Stimulated activated CD8-positive, alpha-beta memory T cell treated with anti-CD3 and anti-CD28 coated beads, Interleukin-15, amount 100 ng/mL, for 1 hour (primary cell): ENCODE measurements at regions not wholly inside any gene's neighbourhood (a gene's known extent, or its start where the extent isn't known, plus 50 kb on each side); places are given as distances from the start of the nearest gene placed in this dataset.

ENCODE experiments used
- DNase-seq: peaks from one replicate; pipeline ENCODE4 v3.0.0-alpha.2; 2020; ENCODE audit warnings: low read depth

GRCh38 chr9:118751848-118752223 lies 617.4 kb downstream of the BRINP1 start:
- no peak for DNase-seq

- DNase-seq = no peak
Measured at GRCh38 chr9:118761016-118761790, 608.0 kb downstream of the BRINP1 start.

DNA sequence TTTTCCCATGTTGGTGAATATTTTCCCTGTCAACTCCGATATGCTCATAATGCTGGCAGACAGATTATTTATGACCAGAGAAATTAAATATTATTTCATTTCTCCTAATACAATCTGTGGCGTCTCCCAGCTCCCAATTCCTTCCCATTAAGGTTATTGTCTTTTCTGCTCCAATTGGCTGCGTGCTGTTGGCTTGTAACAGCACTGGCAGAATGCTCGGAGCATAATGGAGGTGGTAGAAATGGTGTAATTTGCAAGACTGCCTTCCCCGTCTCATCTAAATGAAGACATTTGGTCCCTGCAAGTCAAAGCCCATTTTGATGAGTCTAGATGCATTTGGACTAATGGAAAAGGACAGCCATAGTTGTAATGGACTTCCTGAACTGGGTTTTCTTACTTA lies 601.7 kb downstream of the BRINP1 start:
- no peak for DNase-seq

GRCh38 chr9:118782790-118783463 lies 586.3 kb downstream of the BRINP1 start:
- DNase-seq = no peak

DNA sequence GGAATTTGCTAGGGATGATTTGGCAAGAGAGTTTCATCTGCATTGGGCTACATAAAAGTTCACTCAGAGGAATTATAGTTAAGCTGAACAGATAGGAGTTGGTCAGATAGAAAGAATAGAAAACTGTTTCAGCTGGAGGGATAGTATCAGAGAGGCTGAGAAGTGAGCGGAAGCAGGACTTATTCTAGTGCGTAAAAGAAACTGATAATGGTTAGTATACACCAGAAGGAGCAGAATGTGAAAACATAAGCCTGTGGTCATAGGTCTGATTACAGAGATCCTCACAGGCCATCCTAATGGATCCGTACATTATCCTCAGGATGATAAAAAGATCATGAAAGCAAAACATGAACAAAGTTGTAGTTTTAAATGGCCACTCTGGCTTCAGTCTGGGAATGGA lies 585.2 kb downstream of the BRINP1 start:
- DNase-seq = no peak

GRCh38 chr9:118785456-118785855 lies 583.8 kb downstream of the BRINP1 start:
- no peak for DNase-seq

DNA sequence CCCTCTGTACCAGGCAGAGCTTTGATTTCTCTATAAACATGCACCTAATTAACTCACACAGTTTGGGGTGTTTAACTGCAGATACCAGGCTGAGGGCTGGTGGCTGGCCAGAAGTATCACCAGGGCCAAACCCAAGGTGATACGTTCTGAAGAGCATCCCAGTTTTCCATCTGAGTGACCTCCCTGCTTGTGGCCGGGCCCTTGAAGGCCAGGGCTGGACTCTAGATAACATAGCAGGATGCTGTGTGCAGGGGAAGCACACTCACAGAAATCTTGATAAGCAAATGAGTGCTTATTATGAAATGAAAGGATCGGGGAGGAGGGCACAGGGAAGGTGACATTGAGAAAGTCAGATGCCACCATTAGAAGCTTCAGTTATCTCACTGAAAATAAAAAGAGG lies 582.4 kb downstream of the BRINP1 start:
- no peak for DNase-seq

DNA sequence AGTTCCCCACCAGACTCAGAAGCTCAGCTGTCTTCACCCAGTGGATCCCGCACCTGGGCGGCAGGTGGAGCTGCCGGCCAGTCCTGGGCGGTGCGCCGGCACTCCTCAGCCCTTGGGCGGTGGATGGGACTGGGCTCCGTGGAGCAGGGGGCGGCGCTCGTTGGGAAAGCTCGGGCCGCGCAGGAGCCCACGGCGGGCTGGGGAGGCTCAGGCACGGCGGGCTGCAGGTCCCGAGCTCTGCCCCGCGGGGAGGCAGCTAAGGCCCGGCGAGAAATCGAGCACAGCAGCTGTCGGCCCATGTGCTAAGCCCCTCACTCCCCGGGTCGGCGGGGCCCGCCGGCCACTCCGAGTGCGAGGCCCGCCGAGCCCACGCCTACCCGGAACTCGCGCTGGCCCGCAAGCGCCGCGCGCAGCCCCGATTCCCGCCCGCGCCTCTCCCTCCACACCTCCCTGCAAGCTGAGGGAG lies 560.0 kb downstream of the BRINP1 start:
- DNase-seq = no peak

DNA sequence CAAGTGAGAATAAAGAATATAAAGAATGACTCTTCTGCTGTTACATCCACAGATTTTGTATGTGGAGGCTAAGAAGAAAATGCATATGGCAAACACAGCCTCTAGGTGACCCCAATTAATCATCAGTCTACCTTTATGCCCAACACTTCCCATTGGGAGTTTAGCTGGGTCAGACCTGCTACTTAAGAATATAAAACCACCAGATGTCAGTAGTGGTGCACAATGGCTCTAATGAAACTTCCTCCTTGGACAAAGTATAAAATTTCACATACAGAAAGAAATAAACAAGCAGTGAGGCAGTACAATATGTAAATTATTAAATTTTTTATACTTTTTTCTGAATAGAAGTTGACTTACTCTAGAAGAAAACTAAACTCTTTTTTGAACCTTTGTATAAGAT lies 539.9 kb downstream of the BRINP1 start:
- DNase-seq = no peak

- DNase-seq = no peak
Measured at GRCh38 chr9:118832371-118832770, 536.9 kb downstream of the BRINP1 start.

DNA sequence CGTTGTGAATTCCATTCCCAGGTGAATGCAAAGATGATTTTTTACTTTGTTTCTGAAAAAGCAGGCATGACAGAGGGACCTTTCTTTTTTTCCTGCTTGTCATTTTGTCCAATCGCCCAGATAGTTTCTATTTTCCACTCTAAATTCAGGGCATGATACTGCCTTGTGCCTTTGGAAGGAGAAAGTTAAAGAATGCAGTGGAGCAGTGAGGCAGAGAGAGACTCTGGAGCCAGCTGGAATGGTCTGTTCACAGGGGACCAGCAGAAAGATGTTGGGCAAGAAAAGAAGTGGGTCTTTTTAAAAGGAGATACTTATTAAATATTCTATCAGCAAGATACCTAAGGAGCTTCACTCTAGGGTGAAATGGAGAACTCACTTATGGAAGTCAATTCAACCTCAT lies 532.3 kb downstream of the BRINP1 start:
- no peak for DNase-seq

- DNase-seq = no peak
Measured at GRCh38 chr9:118871531-118871930, 497.7 kb downstream of the BRINP1 start.

GRCh38 chr9:118882684-118883083 lies 486.6 kb downstream of the BRINP1 start:
- DNase-seq = no peak

DNA sequence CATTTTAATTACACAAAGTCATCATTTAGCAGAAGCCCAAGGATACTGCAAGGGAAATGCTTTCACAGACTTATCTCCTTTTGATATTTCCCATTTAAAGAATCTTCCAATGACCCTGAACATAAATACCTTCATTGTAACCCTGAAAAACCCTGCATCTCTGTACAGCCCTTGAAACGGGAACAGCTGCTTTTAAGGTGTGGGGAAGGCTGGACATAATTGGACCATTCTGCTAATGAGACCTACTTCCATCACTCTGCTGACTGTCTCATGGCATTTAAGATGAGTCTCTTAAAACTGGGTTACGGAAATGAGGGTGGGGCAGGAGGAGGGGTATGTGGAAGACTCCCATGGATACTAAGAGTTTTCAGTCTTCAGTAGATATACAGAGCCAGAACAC lies 485.8 kb downstream of the BRINP1 start:
- DNase-seq = no peak

DNA sequence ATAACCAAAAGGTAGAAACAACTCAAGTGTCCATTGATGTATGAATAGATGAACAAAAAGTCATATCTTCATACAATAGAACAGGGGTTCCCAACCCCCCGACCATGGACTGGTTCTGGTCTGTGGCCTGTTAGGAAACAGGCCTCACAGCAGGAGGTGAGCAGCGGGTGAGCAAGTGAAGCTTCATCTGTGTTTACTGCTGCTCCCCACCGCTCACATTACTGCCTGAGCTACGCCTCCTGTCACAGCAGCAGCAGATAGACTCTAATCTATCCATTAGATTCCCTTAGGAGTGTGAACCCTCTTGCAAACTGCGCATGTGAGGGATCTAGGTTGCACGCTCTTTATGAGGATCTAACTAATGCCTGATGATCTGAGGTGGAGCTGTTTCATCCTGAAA lies 478.0 kb downstream of the BRINP1 start:
- no peak for DNase-seq

DNA sequence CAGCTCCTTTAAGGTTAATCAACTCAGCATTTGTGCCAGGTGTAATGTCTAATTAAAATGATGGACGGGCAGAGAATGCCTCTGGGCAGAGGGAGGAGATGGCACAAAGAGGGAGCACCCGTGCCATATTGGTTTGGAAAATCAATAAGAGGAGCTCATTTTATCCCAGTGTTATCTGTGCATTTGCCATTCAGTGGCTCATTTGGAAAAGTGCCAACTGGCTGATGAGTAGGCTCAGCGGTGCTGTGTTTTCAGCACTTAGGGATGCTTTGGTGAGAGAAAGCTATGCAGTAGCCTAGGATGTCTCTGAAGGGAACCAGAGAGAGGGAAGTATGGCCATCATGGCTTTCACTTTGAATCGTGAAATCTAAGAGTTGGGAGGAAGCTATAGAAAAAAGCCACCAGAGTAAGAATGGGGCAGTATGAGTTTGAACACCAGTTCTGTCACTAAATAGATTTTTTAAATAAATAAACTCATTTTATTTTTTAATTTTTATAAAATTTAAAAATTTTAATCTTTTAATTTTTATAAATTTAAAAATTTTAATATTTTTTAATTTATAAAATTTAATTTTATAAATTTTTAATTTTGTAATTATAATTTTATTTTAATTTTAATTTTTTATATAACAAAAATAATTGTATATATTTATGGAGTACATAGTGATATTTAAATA lies 472.8 kb downstream of the BRINP1 start:
- DNase-seq = no peak

DNA sequence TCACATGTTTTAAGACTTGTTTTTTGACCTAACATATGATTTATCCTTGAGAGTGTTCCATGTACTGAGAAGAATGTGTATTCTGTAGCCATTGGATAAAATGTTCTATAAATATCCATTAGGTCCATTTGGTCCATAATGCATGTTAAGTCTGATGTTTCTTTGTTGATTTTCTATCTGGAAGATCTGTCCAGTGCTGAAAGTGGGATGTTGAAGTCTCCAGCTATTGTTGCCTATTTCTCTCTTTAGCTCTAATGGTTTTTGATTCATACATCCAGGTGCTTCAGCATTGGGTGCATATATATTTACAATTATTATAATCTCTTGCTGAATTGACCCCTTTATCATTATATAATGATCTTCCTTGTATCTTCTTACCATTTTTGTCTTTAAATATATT lies 451.1 kb downstream of the BRINP1 start:
- no peak for DNase-seq

DNA sequence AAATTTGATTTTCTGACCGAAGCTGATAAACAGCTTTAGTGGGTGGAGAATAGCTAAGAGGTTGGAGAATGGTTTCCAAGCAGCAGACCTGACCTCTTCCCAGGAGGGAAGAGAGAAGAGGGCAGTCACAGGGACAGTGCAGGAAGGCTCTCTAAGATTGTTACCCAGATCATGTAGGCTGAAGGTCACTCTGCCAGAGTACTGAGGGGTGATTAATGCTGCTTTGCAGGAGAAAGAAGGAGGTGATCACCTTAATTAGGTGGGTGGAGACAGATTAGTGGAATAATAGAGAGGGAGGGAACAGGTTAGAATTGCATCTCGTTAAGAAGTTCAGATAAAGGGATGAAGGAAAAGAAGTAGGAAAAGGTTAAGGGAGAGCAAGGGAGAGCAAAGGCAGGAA lies 440.5 kb downstream of the BRINP1 start:
- no peak for DNase-seq

- DNase-seq = no peak
Measured at GRCh38 chr9:118929287-118929686, 439.9 kb downstream of the BRINP1 start.

- no peak for DNase-seq
Measured at GRCh38 chr9:118931941-118932340, 437.3 kb downstream of the BRINP1 start.

DNA sequence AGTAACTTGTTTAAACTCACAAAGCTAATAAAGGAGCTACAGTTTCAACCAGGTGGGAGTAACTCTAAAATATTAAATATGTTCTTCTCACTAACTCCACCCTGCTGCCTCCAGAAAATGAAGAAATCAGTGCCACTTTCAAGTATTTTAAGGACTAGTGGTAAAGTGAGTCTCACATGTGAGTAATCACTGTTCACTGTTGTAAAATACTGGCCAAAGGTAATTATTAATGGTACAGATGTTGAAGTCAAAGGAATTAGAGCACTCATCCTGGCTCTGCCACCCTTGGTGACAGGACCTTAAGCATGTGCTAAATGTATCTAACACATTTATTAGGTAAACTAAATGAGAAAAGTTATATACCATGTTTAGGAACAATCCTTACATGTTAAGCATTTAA lies 430.7 kb downstream of the BRINP1 start:
- DNase-seq = no peak

DNA sequence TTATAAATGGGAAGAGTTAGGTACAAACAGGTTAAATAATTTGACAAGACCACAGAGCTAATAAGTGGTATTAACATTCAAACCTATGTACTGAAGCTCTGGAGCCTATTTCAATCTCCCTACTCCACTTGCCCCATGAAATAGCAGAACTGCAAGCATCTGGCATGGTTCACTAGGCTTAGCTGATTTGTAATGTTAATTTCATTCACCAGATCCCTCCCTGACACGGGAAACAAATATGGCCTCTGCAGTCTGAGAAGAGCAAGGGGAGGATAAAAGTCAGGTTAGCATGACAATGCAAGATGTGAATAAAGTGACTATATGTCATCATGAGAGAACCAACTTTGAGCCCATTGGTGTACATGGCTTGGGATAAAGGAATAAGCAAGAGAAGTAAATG lies 428.8 kb downstream of the BRINP1 start:
- DNase-seq = no peak

DNA sequence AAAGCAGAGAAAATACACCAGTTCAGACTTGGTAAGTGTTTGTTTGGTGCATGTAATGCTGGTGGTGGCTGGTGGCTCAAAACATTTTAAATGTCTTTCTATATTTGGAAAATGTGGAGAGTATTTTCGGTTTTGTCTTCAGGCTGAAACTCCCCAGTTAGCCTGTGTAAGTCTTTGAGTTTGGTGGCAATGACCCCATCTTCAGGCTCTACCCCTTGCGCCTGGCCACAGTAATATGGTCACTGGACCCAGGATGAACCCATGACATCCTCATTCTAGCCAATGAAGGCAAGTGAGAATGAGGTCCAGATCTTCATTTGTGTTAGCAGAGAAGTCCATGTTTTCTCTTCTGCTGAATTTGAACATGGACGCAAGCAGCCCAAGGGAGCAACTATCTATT lies 422.6 kb downstream of the BRINP1 start:
- DNase-seq = no peak
